ENCODE measurements at regions not wholly inside any gene's neighbourhood (a gene's known extent, or its start where the extent isn't known, plus 50 kb on each side); places are given as distances from the start of the nearest gene placed in this dataset.

DNA sequence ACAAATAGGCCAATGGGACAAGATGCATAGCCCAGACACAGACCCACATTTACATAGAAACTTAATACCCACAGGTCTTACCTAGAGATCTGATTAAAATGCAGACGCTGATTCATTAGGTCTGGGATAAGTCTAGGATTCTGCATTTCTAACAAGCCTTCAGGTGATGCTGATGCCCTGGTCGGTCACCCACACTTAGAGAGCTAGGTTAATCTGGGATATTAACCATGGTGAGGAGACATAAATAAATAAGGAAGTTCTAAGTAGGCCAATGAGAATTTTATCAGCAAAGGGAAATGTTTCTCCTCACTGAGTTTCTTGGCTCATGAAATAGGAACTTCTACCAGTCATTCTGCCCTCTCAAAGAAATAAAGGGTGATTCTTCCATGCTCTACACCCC, 120.1 kb downstream of the BMP4 start:
- no peak overlapping the region for H3K4me3 ChIP-seq (ENCODE audit: low read length)

DNA sequence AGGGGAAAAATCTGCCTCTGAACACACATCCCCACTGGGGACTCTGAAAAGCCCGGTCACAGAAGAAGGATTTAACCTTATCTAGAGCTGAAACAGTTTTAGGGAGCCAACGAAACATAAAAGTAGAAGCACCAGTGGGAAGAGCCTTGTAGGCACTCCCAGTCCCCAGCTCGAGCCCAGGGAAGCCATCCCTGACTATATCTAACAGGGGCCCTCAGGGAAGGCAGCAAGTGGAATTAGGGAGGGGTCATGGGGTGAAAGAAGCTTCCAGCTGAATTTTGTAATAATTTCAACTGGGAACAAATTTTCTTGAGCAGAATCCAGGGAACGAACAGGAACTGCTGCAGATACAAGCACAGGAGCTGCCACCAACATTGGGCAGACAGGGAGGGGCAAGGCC, 127.8 kb downstream of the BMP4 start:
- no peak overlapping the region for H3K4me3 ChIP-seq (ENCODE audit: low read length)
- no peak overlapping the region for H3K27ac ChIP-seq (ENCODE audit: low read depth, low read length)
- no peaks in the 10 kb centered on the region for H3K4me1 ChIP-seq (ENCODE audit: control insufficient read depth, insufficient read depth, low read length)
- no peaks in the 10 kb centered on the region for H3K27me3 ChIP-seq (ENCODE audit: control insufficient read depth, insufficient read depth, low read length)
- H3K9ac ChIP-seq (ENCODE audit: low read length): no peak overlapping the region
- H3K36me3 ChIP-seq (ENCODE audit: control insufficient read depth, insufficient read depth, low read length): no peaks in the 10 kb centered on the region

More for the DNA sequence above, 120.1 kb downstream of the BMP4 start:
- Histone ChIP-seq H3K27ac (ENCODE audit: low read depth, low read length) (no peak overlapping the region), H3K4me1 (ENCODE audit: control insufficient read depth, insufficient read depth, low read length) (no peaks in the 10 kb centered on the region), H3K27me3 (ENCODE audit: control insufficient read depth, insufficient read depth, low read length) (no peaks in the 10 kb centered on the region), H3K36me3 (ENCODE audit: control insufficient read depth, insufficient read depth, low read length) (no peaks in the 10 kb centered on the region), H3K9ac (ENCODE audit: low read length) (no peak overlapping the region)

DNA sequence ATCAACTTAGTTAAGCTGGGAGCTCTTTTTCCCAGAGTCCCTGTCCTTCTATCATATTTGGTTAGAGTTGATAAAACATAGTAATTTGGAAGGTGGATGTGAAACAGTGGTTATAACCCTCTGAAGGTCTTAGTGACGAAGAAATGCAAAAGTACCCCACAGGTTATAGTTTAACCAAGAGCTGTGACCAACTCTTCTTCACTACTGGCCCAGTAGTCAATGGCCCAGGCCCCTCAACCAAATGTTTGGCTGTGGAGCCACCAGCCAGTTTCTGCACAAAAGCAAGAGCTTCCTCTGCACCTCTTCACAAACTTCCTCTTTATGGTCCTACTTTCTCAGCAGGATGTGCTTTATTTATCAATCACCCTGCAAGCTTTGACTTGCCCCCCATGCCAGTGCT, 132.6 kb downstream of the BMP4 start:
- Histone ChIP-seq H3K4me1 (ENCODE audit: control insufficient read depth, insufficient read depth, low read length) (no peaks in the 10 kb centered on the region), H3K4me3 (ENCODE audit: low read length) (no peak overlapping the region), H3K27ac (ENCODE audit: low read depth, low read length) (no peak overlapping the region), H3K27me3 (ENCODE audit: control insufficient read depth, insufficient read depth, low read length) (no peaks in the 10 kb centered on the region), H3K36me3 (ENCODE audit: control insufficient read depth, insufficient read depth, low read length) (no peaks in the 10 kb centered on the region), H3K9ac (ENCODE audit: low read length) (no peak overlapping the region)

DNA sequence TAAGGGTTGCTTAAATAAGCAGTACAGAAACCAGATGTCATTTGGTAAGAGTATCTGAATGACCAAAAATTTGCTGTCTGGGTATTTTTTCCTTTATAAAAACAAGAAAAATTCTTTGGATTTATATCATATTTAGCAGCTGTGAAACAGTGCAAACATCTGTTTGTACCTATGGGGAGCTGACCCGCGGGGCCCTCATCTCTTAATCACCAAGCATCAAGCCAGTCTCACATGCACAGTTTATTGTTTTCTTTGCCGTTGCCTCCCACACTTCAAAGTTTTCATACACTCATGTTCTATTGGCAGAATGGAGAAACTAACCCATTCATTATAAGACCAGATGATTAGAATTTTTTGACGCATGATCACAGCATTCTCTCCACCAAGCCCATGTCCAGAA, 142.2 kb downstream of the BMP4 start:
- no peak overlapping the region for H3K27ac ChIP-seq (ENCODE audit: low read depth, low read length)

DNA sequence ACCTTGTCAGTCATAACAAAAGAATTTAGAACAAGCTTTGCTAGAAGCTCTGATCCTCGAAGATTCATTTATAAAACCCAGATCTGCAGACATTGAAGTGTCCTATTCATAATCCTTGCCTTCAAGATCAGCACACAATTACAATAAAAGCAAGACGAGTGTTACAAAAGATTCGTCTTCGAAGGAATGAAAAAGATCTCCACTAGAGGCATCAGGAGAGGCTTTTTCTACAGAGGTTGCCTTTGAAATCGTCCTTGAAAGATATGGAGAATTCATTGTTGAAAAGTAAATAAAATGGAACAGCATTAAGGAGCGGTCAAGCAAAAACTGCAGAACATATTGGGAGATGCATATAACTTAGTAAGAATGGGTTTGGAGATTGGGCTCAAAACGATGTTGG, 146.4 kb downstream of the BMP4 start:
- no peaks in the 10 kb centered on the region for H3K36me3 ChIP-seq (ENCODE audit: control insufficient read depth, insufficient read depth, low read length)
- no peaks in the 10 kb centered on the region for H3K4me1 ChIP-seq (ENCODE audit: control insufficient read depth, insufficient read depth, low read length)
- no peak overlapping the region for H3K4me3 ChIP-seq (ENCODE audit: low read length)
- no peaks in the 10 kb centered on the region for H3K27me3 ChIP-seq (ENCODE audit: control insufficient read depth, insufficient read depth, low read length)
- H3K27ac ChIP-seq (ENCODE audit: low read depth, low read length): no peak overlapping the region
- no peak overlapping the region for H3K9ac ChIP-seq (ENCODE audit: low read length)

More for the DNA sequence above, 142.2 kb downstream of the BMP4 start:
- H3K4me1 ChIP-seq (ENCODE audit: control insufficient read depth, insufficient read depth, low read length): no peaks in the 10 kb centered on the region
- no peak overlapping the region for H3K4me3 ChIP-seq (ENCODE audit: low read length)
- H3K27me3 ChIP-seq (ENCODE audit: control insufficient read depth, insufficient read depth, low read length): no peaks in the 10 kb centered on the region
- no peaks in the 10 kb centered on the region for H3K36me3 ChIP-seq (ENCODE audit: control insufficient read depth, insufficient read depth, low read length)
- H3K9ac ChIP-seq (ENCODE audit: low read length): no peak overlapping the region

DNA sequence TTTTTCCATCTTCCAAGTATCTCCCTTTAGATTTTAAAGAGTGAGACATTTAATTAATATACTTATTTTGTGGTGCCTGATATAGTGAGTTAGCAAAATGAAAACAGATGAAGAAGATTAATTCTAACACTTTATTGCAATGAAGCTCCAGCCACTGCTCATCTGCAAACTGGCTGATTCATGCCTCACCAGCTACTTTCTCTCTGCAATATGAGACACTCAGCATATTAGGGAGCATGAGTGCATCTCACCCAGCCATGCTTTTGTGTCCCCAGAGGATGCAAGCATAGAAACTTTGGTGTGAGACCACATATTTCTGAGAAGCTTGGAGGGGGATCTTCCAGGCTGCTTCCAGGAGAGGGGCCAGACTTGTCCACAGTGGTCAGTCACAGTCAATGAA, 148.6 kb downstream of the BMP4 start:
- H3K27ac ChIP-seq (ENCODE audit: low read depth, low read length): no peak overlapping the region
- no peak overlapping the region for H3K4me3 ChIP-seq (ENCODE audit: low read length)
- H3K36me3 ChIP-seq (ENCODE audit: control insufficient read depth, insufficient read depth, low read length): no peaks in the 10 kb centered on the region
- H3K9ac ChIP-seq (ENCODE audit: low read length): no peak overlapping the region
- H3K27me3 ChIP-seq (ENCODE audit: control insufficient read depth, insufficient read depth, low read length): no peaks in the 10 kb centered on the region
- H3K4me1 ChIP-seq (ENCODE audit: control insufficient read depth, insufficient read depth, low read length): no peaks in the 10 kb centered on the region

DNA sequence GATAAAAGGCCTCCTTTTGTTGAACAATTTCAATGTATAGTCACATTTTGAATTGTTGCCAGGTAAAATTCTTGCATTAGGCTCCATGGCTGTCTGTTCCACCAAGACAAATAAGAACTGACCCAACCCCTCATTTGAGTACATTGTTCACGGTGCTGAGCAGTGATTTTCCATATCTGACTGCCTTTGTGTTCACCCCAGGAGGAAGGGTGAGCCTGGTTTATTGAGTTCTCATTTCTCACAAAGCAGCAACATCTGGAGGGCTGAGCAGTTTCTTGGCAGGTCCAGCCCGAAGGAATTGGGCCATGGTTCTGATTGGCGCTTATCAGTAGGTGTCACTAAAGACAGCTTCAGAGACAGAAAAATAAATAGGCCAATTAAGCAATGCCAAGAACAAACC, 149.1 kb downstream of the BMP4 start:
- Histone ChIP-seq H3K4me1 (ENCODE audit: control insufficient read depth, insufficient read depth, low read length) (no peaks in the 10 kb centered on the region), H3K4me3 (ENCODE audit: low read length) (no peak overlapping the region), H3K27ac (ENCODE audit: low read depth, low read length) (no peak overlapping the region), H3K9ac (ENCODE audit: low read length) (no peak overlapping the region), H3K36me3 (ENCODE audit: control insufficient read depth, insufficient read depth, low read length) (no peaks in the 10 kb centered on the region), H3K27me3 (ENCODE audit: control insufficient read depth, insufficient read depth, low read length) (no peaks in the 10 kb centered on the region)

DNA sequence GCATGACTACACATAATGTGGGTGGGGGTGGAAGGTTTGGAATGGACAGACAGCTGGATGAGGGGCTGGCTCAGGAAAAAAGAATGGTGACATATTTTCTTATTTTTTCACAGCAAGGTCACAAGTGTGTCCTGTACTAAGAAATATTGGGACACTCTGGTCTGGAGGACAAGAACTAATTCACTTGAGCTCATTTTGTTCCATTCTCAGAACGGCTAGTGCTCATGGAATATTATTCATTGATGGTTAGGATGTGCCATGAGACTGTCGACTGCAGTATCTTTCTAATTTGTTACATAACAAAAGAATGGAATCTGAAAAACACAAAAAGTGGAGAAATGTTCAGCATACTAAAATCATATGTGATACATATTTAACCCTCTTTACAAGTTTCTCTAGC, 149.5 kb downstream of the BMP4 start:
- Histone ChIP-seq H3K9ac (ENCODE audit: low read length) (no peak overlapping the region), H3K4me3 (ENCODE audit: low read length) (no peak overlapping the region), H3K27ac (ENCODE audit: low read depth, low read length) (no peak overlapping the region), H3K27me3 (ENCODE audit: control insufficient read depth, insufficient read depth, low read length) (no peaks in the 10 kb centered on the region), H3K36me3 (ENCODE audit: control insufficient read depth, insufficient read depth, low read length) (no peaks in the 10 kb centered on the region), H3K4me1 (ENCODE audit: control insufficient read depth, insufficient read depth, low read length) (no peaks in the 10 kb centered on the region)

DNA sequence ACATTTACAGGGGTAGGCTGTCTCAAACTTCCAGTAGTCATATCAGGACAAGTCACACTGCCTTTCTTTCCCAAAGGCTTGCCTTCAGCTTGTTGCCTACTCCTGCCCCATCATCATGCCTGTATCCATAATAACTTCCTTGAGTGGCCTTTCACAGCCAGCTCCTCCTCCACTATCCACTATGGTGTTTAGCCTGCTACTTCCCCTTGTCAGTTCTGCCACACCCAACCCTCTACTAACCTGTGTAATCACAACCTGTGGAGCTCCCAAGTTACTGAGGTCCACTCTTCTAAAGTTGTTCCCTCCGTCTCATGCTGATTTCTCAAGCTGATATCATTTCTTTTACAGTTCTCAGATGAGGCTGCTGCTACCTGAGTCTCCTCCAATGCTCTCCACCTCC, 159.9 kb downstream of the BMP4 start:
- Histone ChIP-seq H3K9ac (ENCODE audit: low read length) (no peak overlapping the region), H3K27me3 (ENCODE audit: control insufficient read depth, insufficient read depth, low read length) (no peaks in the 10 kb centered on the region), H3K36me3 (ENCODE audit: control insufficient read depth, insufficient read depth, low read length) (no peaks in the 10 kb centered on the region), H3K4me1 (ENCODE audit: control insufficient read depth, insufficient read depth, low read length) (peaks cover 6% of the 10 kb centered on the region), H3K4me3 (ENCODE audit: low read length) (no peak overlapping the region), H3K27ac (ENCODE audit: low read depth, low read length) (no peak overlapping the region)

DNA sequence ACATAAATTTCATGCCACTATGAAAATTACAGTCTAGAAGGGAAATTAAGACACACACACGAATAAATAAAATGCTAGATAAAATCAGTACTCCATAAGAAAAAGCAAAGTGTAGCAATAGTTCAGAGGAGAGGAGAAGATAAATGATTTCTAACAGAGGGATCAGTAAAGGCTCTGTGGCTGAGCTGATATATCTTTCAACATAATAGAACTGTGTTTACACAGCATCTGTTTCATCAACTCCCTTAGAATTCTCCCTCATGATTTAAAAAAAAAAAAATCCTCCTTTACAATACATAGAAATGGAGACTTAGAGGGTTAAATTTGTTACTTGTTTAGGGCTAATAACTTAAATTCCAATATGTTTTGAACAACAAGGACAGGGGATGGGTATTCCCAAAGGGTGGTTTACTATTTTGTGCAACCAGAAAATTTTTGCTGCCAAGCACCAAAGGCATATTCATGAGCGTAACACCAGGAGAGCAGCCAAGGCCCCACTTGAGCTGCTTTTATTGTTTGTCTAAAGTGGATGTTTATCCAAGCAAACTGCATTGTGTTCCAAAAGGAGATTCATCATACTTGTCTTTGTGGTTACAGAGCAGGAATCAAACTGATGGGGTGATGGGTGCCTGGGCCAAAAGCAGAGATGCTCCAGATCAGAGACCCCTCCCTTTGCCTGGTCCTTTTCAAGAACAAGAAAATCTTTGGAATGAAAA, 162.7 kb downstream of the BMP4 start:
- Histone ChIP-seq H3K27me3 (ENCODE audit: control insufficient read depth, insufficient read depth, low read length) (no peaks in the 10 kb centered on the region), H3K9ac (ENCODE audit: low read length) (no peak overlapping the region), H3K36me3 (ENCODE audit: control insufficient read depth, insufficient read depth, low read length) (no peaks in the 10 kb centered on the region), H3K4me3 (ENCODE audit: low read length) (no peak overlapping the region), H3K4me1 (ENCODE audit: control insufficient read depth, insufficient read depth, low read length) (peaks cover 8% of the 10 kb centered on the region), H3K27ac (ENCODE audit: low read depth, low read length) (no peak overlapping the region)

DNA sequence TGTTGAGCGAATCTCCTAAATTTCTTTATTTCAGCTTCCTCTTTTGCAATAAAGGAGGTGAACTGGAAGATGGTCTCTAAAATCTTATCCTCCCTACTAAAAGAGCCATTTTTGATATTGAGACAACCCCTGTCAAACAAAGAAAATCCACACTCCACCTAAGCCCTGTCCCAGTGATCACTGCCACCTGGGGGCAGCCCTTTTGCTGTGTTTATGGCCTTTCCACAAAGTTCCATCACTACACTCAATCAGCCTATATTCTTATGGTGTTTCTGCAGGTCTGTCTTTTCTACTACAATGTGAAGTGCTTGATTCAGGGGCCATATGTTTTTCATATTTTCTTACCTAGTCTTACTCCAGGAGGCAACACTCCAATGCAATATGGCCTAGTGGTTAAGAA, 163.7 kb downstream of the BMP4 start:
- H3K27ac ChIP-seq (ENCODE audit: low read depth, low read length): no peak overlapping the region
- no peaks in the 10 kb centered on the region for H3K36me3 ChIP-seq (ENCODE audit: control insufficient read depth, insufficient read depth, low read length)
- H3K9ac ChIP-seq (ENCODE audit: low read length): no peak overlapping the region
- H3K27me3 ChIP-seq (ENCODE audit: control insufficient read depth, insufficient read depth, low read length): no peaks in the 10 kb centered on the region
- H3K4me3 ChIP-seq (ENCODE audit: low read length): no peak overlapping the region
- H3K4me1 ChIP-seq (ENCODE audit: control insufficient read depth, insufficient read depth, low read length): peaks cover 8% of the 10 kb centered on the region

DNA sequence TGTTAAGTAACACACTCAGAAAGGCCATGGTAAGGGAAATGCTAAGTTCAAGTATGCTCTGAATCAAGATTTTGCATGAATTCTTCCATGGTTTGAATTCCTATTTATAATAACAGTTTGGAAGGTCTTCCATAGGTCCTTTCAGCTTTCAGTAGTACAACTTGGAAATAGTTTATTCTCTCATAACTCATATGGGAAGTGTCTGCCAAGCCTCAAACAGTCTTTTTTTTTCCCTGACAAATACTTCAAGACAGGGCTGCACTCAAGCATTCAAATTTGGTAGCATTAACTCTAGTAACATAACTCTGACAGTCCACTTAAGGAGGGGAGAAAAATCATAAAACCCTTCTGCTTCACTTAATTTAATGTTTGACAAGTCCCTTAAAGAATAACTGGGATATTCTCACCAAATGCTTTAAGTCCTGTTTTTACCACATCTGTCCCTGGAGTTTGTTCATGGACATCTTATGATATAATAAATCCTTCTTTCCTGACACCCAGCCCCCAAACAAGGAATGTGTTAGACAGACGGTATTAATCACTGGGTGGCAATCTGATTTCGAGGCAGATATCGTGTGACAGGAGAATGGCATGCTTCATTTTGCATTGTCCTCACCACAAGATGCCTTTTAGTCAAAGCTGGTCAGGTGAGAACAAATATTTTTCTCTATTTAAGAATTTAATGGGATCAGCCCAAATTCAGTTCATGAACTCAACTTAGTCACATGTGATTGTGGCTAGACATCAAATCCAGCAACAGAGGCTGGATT, 165.7 kb downstream of the BMP4 start:
- Histone ChIP-seq H3K4me1 (ENCODE audit: control insufficient read depth, insufficient read depth, low read length) (peaks cover 8% of the 10 kb centered on the region), H3K27ac (ENCODE audit: low read depth, low read length) (no peak overlapping the region), H3K9ac (ENCODE audit: low read length) (no peak overlapping the region), H3K27me3 (ENCODE audit: control insufficient read depth, insufficient read depth, low read length) (no peaks in the 10 kb centered on the region), H3K36me3 (ENCODE audit: control insufficient read depth, insufficient read depth, low read length) (no peaks in the 10 kb centered on the region), H3K4me3 (ENCODE audit: low read length) (no peak overlapping the region)

DNA sequence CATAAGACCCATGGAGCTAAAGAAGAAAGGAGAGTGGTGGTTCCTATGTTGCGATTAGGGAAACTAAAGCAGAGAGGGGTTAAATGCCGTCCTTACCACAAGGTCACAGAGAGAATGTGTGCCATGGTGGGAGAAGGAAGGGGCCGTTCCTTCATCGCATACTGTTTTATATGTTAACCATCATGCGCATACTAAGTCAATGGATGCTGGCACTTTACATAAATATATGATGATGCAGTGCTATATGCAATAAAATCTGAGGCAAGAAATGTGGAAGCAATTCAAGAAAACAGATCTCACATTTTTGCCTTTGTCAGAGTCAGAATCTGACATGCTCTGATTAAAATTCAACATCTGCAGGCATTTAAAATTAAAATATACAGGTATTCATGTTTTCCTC, 168.1 kb downstream of the BMP4 start:
- no peak overlapping the region for H3K9ac ChIP-seq (ENCODE audit: low read length)
- no peak overlapping the region for H3K27ac ChIP-seq (ENCODE audit: low read depth, low read length)
- H3K4me1 ChIP-seq (ENCODE audit: control insufficient read depth, insufficient read depth, low read length): peaks cover 2% of the 10 kb centered on the region
- H3K36me3 ChIP-seq (ENCODE audit: control insufficient read depth, insufficient read depth, low read length): no peaks in the 10 kb centered on the region
- H3K4me3 ChIP-seq (ENCODE audit: low read length): no peak overlapping the region
- H3K27me3 ChIP-seq (ENCODE audit: control insufficient read depth, insufficient read depth, low read length): no peaks in the 10 kb centered on the region

All from rectal smooth muscle tissue (tissue), 1 donor.